HepG2 (cell line): ENCODE measurements at regions not wholly inside any gene's neighbourhood (a gene's known extent, or its start where the extent isn't known, plus 50 kb on each side); places are given as distances from the start of the nearest gene placed in this dataset.

Experiments used
- GABPA ChIP-seq, 2 experiments: IDR thresholded peaks; 2 replicates each; pipeline ENCODE4 v1.6.1; 2011 to 2016; ENCODE audit warnings: low read depth in 2 of 2, low read length in 1 of 2, missing biosample characterization in 1 of 2, missing genetic modification characterization in 1 of 2
- KDM5B ChIP-seq: sonication (generic); formaldehyde crosslinking; IDR thresholded peaks from 2 replicates; pipeline ENCODE4 v1.4.0; 2020; ENCODE audit warnings: missing genetic modification reagents, mild to moderate bottlenecking, borderline replicate concordance
- KLF16 ChIP-seq, 2 experiments: sonication (generic) in 1 of 2; formaldehyde crosslinking in 1 of 2; IDR thresholded peaks; 2 replicates each; pipeline versions ENCODE4 v1.6.1 to v1.8.0; 2016 to 2023; ENCODE audit warnings: missing genetic modification reagents in 2 of 2, missing compliant biosample characterization in 1 of 2
- MBNL3 ChIP-seq: fragments of 250-450 bp; sonication (Bioruptor Pico); conservative IDR thresholded peaks from 2 replicates; pipeline ENCODE4 v1.8.0; 2022; ENCODE audit warnings: mild to moderate bottlenecking, inconsistent platforms
- RARA ChIP-seq: IDR thresholded peaks from 2 replicates; pipeline ENCODE4 v1.6.1; 2016; ENCODE audit warnings: missing genetic modification reagents, missing compliant biosample characterization
- SALL1 ChIP-seq: sonication (generic); formaldehyde crosslinking; IDR thresholded peaks from 2 replicates; pipeline ENCODE4 v1.8.0; 2022; ENCODE audit warnings: mild to moderate bottlenecking, missing genetic modification reagents
- ZBTB8A ChIP-seq: sonication (generic); formaldehyde crosslinking; IDR thresholded peaks from 2 replicates; pipeline ENCODE4 v1.4.0; 2020; ENCODE audit warnings: mild to moderate bottlenecking, low read depth, missing genetic modification reagents, borderline replicate concordance
- ZC3H13 ChIP-seq: sonication (generic); formaldehyde crosslinking; IDR thresholded peaks from 2 replicates; pipeline ENCODE4 v1.8.1; 2023; ENCODE audit warnings: mild to moderate bottlenecking, missing genetic modification reagents, moderate library complexity
- ZFX ChIP-seq: sonication (generic); formaldehyde crosslinking; IDR thresholded peaks from 2 replicates; pipeline ENCODE4 v1.4.0; 2020; ENCODE audit warnings: mild to moderate bottlenecking, low read depth, missing genetic modification reagents, moderate library complexity
- ZNF329 ChIP-seq: sonication (generic); formaldehyde crosslinking; IDR thresholded peaks from 2 replicates; pipeline ENCODE4 v1.9.0; 2021; ENCODE audit warnings: low read depth, mild to moderate bottlenecking, missing genetic modification reagents
- ZNF430 ChIP-seq: sonication (generic); formaldehyde crosslinking; IDR thresholded peaks from 2 replicates; pipeline ENCODE4 v1.9.0; 2021; ENCODE audit warnings: mild to moderate bottlenecking, missing genetic modification reagents
- ZNF549 ChIP-seq: sonication (generic); formaldehyde crosslinking; IDR thresholded peaks from 2 replicates; pipeline ENCODE4 v1.5.0; 2020; ENCODE audit warnings: missing genetic modification reagents
- ZNF577 ChIP-seq: sonication (generic); formaldehyde crosslinking; IDR thresholded peaks from 2 replicates; pipeline ENCODE4 v1.4.0; 2020; ENCODE audit warnings: mild to moderate bottlenecking, low read depth, missing genetic modification reagents, borderline replicate concordance
- ZNF678 ChIP-seq: sonication (generic); formaldehyde crosslinking; IDR thresholded peaks from 2 replicates; pipeline ENCODE4 v1.4.0; 2020; ENCODE audit warnings: mild to moderate bottlenecking, missing genetic modification reagents
- ZNF737 ChIP-seq: sonication (generic); formaldehyde crosslinking; IDR thresholded peaks from 2 replicates; pipeline ENCODE4 v1.5.0; 2020; ENCODE audit warnings: missing genetic modification reagents, mild to moderate bottlenecking, borderline replicate concordance
- TF ChIP-seq, protein P1 (sequence below): sonication (generic); formaldehyde crosslinking; IDR thresholded peaks from 2 replicates; pipeline ENCODE4 v1.4.0; 2020; ENCODE audit warnings: mild to moderate bottlenecking, missing genetic modification reagents
- TF ChIP-seq, protein P2 (sequence below): IDR thresholded peaks from 2 replicates; pipeline ENCODE4 v1.6.1; 2018; ENCODE audit warnings: missing genetic modification reagents, mild to moderate bottlenecking, missing compliant biosample characterization
- TF ChIP-seq, protein P3 (sequence below): sonication (generic); formaldehyde crosslinking; IDR thresholded peaks from 2 replicates; pipeline ENCODE4; 2020; ENCODE audit warnings: missing genetic modification reagents, mild to moderate bottlenecking, borderline replicate concordance
- TF ChIP-seq, protein P4 (sequence below): sonication (generic); formaldehyde crosslinking; IDR thresholded peaks from 2 replicates; pipeline ENCODE4 v1.4.0; 2020; ENCODE audit warnings: missing genetic modification reagents

DNA sequence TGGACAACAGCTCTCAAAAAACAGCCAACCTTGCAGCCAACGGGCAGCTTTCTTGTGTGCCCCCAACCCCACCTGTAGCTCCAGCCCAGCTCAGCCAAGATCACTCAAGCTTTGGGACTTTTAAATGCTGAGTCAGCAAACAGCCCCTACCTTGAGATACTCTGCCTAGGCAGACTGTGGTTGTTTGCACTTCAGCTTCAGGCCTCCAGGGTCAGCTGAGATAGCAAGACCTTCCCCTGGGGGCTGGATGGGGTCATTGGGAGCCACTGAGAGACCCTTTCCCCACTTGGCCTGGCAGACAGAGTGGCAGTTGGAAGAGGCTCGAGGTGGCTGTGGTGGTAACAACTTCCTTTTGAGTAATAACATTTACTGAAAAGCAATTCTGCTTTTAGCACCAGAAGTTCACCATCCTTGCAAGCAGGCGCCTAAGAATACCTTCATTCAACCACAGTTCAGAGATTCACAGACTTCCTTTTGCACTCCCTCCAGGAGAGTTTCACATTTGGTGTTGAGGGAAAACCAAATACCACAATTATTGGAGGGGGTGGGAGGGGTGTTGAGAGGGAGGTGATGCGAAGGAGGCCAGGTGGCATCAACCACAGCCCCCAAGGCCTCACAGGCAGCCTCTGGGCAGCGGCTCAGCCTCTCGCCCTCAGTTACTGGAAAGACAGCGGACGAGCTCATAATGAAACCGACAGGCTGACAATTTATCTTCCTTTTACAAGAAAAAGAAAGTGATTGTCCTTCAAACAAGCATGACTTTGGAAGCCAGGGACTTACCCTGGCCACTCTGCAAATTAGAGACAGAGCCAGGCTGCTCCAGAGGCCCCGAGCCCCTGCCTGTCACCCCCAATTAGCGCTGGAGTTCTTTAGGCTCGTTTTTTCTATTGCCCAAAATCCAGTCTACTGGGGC, 148.1 kb downstream of the CEBPB start (continued):
- TF ChIP-seq GABPA (IDR thresholded peaks at IDR 0.05; ENCODE audit: low read depth, low read length), result no peak
- TF ChIP-seq GABPA (CRISPR knock-in tag; IDR thresholded peaks at IDR 0.05; ENCODE audit: low read depth), result no peak
- TF ChIP-seq, protein P1, sequence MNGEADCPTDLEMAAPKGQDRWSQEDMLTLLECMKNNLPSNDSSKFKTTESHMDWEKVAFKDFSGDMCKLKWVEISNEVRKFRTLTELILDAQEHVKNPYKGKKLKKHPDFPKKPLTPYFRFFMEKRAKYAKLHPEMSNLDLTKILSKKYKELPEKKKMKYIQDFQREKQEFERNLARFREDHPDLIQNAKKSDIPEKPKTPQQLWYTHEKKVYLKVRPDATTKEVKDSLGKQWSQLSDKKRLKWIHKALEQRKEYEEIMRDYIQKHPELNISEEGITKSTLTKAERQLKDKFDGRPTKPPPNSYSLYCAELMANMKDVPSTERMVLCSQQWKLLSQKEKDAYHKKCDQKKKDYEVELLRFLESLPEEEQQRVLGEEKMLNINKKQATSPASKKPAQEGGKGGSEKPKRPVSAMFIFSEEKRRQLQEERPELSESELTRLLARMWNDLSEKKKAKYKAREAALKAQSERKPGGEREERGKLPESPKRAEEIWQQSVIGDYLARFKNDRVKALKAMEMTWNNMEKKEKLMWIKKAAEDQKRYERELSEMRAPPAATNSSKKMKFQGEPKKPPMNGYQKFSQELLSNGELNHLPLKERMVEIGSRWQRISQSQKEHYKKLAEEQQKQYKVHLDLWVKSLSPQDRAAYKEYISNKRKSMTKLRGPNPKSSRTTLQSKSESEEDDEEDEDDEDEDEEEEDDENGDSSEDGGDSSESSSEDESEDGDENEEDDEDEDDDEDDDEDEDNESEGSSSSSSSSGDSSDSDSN, result peak; percentile 35
- TF ChIP-seq, protein P2, sequence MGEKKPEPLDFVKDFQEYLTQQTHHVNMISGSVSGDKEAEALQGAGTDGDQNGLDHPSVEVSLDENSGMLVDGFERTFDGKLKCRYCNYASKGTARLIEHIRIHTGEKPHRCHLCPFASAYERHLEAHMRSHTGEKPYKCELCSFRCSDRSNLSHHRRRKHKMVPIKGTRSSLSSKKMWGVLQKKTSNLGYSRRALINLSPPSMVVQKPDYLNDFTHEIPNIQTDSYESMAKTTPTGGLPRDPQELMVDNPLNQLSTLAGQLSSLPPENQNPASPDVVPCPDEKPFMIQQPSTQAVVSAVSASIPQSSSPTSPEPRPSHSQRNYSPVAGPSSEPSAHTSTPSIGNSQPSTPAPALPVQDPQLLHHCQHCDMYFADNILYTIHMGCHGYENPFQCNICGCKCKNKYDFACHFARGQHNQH (CRISPR knock-in tag), result peak; percentile 34; the same call in 1 of the 2 replicates
- no peak for TF ChIP-seq ZNF577 (CRISPR knock-in tag)
- 0 out of 4 replicates have a peak, but pooled peaks of 1 of the 2 experiments have one; percentile 48 for TF ChIP-seq KLF16 (CRISPR knock-in tag; IDR thresholded peaks at IDR 0.05)
- no peak for TF ChIP-seq ZBTB8A (CRISPR knock-in tag)
- no peak for TF ChIP-seq MBNL3
- TF ChIP-seq ZNF737 (CRISPR knock-in tag), result 0 out of 2 replicates have a peak, but pooled peaks have one; percentile 8
- TF ChIP-seq ZC3H13, result no peak
- peak; percentile 49; the same call in 1 of the 2 replicates for TF ChIP-seq SALL1 (CRISPR knock-in tag)
- TF ChIP-seq RARA (CRISPR knock-in tag), result peak; percentile 56
- peak; percentile 28; the same call in 1 of the 2 replicates for TF ChIP-seq ZNF678 (CRISPR knock-in tag)
- no peak for TF ChIP-seq ZNF549 (CRISPR knock-in tag)
- peak; percentile 50 for TF ChIP-seq ZFX (CRISPR knock-in tag)
- TF ChIP-seq, protein P3, sequence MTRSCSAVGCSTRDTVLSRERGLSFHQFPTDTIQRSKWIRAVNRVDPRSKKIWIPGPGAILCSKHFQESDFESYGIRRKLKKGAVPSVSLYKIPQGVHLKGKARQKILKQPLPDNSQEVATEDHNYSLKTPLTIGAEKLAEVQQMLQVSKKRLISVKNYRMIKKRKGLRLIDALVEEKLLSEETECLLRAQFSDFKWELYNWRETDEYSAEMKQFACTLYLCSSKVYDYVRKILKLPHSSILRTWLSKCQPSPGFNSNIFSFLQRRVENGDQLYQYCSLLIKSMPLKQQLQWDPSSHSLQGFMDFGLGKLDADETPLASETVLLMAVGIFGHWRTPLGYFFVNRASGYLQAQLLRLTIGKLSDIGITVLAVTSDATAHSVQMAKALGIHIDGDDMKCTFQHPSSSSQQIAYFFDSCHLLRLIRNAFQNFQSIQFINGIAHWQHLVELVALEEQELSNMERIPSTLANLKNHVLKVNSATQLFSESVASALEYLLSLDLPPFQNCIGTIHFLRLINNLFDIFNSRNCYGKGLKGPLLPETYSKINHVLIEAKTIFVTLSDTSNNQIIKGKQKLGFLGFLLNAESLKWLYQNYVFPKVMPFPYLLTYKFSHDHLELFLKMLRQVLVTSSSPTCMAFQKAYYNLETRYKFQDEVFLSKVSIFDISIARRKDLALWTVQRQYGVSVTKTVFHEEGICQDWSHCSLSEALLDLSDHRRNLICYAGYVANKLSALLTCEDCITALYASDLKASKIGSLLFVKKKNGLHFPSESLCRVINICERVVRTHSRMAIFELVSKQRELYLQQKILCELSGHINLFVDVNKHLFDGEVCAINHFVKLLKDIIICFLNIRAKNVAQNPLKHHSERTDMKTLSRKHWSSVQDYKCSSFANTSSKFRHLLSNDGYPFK (CRISPR knock-in tag), result peak; percentile 29; the same call in 1 of the 2 replicates
- TF ChIP-seq ZNF329, result no peak
- peak; percentile 23; the same call in 1 of the 2 replicates for TF ChIP-seq KDM5B (CRISPR knock-in tag)
- TF ChIP-seq, protein P4, sequence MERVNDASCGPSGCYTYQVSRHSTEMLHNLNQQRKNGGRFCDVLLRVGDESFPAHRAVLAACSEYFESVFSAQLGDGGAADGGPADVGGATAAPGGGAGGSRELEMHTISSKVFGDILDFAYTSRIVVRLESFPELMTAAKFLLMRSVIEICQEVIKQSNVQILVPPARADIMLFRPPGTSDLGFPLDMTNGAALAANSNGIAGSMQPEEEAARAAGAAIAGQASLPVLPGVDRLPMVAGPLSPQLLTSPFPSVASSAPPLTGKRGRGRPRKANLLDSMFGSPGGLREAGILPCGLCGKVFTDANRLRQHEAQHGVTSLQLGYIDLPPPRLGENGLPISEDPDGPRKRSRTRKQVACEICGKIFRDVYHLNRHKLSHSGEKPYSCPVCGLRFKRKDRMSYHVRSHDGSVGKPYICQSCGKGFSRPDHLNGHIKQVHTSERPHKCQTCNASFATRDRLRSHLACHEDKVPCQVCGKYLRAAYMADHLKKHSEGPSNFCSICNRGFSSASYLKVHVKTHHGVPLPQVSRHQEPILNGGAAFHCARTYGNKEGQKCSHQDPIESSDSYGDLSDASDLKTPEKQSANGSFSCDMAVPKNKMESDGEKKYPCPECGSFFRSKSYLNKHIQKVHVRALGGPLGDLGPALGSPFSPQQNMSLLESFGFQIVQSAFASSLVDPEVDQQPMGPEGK (CRISPR knock-in tag), result peak; percentile 25; the same call in 1 of the 2 replicates
- TF ChIP-seq ZNF430 (CRISPR knock-in tag), result 0 out of 2 replicates have a peak, but pooled peaks have one; percentile 24
